Stimulated activated naive CD8-positive, alpha-beta T cell treated with anti-CD3 and anti-CD28 coated beads, Interleukin-15, amount 100 ng/mL, for 72 hours (primary cell): ENCODE measurements at regions not wholly inside any gene's neighbourhood (a gene's known extent, or its start where the extent isn't known, plus 50 kb on each side); places are given as distances from the start of the nearest gene placed in this dataset.

ENCODE experiments used
- ATAC-seq: fragments of 150-1000 bp; cut with Tn5 transposase; 2 replicates; pipeline ENCODE4 v1.10.0; 2021; ENCODE audit warnings: mild to moderate bottlenecking, moderate library complexity
- DNase-seq, 2 donors: peaks; one replicate each; pipeline ENCODE4 v3.0.0; 2021 to 2022
- H3K27ac Mint-ChIP-seq, 2 donors: one replicate each; pipeline ENCODE4 v1.8.0; 2022; ENCODE audit warnings: mild to moderate bottlenecking in 2 of 2, mixed read lengths in 2 of 2, moderate library complexity in 2 of 2
- H3K27me3 Mint-ChIP-seq: one replicate; pipeline ENCODE4 v1.8.0; 2022; ENCODE audit warnings: mixed read lengths
- H3K4me1 Mint-ChIP-seq: one replicate; pipeline ENCODE4 v1.8.0; 2022; ENCODE audit warnings: mild to moderate bottlenecking, mixed read lengths
- H3K4me3 Mint-ChIP-seq, 2 donors: one replicate each; pipeline ENCODE4 v1.8.0; 2022; ENCODE audit warnings: mild to moderate bottlenecking in 2 of 2, mixed read lengths in 2 of 2, moderate library complexity in 1 of 2
- H3K9me3 Mint-ChIP-seq, 2 donors: one replicate each; pipeline ENCODE4 v1.8.0; 2022; ENCODE audit warnings: mixed read lengths in 2 of 2

DNA sequence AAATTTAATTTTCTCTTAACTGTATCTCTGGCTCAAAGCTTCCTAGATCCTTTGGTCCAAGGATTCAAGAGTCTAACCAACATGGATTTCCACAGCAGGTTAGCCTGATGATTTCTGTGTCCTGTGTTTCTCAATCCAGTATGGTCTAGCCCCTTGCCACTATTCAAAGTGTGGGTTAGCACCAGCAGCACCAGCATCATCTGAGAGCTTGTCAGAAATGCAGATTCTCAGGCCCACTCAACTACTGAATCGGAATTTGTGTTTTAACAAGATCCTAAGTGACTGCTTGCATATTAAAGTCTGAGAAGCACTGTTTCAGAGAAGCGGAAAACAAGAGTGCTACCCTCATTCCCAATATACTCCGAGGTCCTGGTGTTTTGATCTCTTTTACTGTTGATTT is 133.8 kb upstream of the PRDM1 start:
- no peak for DNase-seq
- H3K9me3 Mint-ChIP-seq: no peaks in the 10 kb centered on the region
- ATAC-seq: no peak
- H3K4me3 Mint-ChIP-seq: no peak overlapping the region
- no peak overlapping the region for H3K27ac Mint-ChIP-seq
- H3K4me1 Mint-ChIP-seq: no peaks in the 10 kb centered on the region
- peaks cover 26% of the 10 kb centered on the region for H3K27me3 Mint-ChIP-seq

DNA sequence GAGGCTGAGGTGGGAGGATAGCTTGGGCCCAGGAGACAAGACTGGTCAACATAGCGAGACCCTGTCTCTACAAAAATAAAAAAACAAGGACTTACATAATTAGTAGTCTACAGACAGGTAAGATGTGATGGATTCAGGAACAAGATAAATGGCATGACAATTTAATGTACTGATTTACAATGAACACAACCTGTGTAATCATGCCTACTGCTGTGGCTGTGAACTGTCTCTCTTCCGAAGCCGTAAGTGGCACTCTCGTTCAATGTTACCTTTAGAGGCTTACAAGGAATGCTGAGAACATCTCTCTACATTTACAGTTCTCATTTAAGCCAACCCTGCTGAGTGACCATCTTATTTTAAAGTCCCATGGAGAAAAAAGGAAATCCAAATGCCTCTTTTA is 134.8 kb upstream of the PRDM1 start:
- DNase-seq (no peak), ATAC-seq (no peak)
- H3K4me1 Mint-ChIP-seq: no peaks in the 10 kb centered on the region
- H3K9me3 Mint-ChIP-seq: no peaks in the 10 kb centered on the region
- no peak overlapping the region for H3K27ac Mint-ChIP-seq
- H3K27me3 Mint-ChIP-seq: peaks cover 17% of the 10 kb centered on the region
- no peak overlapping the region for H3K4me3 Mint-ChIP-seq

DNA sequence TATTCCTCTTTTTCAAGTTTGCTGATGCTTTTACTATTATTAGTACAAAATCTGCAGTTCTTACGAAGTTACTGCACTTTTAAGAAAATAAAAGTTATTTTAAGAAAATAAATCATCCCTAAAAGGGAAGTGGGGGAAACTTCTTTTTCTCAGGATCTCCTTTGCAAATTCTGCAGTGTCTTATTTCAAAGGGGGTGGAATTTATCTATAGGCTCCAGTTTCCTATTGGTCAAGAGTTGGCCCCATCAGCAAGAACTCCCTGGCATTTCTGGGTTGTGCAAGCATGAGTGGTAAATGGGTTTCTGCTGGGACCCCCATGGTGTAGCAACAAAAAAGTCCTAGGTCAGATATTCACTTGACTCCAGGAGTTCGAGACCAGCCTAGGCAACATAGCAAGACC is 136.3 kb upstream of the PRDM1 start:
- no peaks in the 10 kb centered on the region for H3K9me3 Mint-ChIP-seq
- peaks cover 29% of the 10 kb centered on the region for H3K27me3 Mint-ChIP-seq
- ATAC-seq (no peak), DNase-seq (no peak)
- no peak overlapping the region for H3K27ac Mint-ChIP-seq
- no peaks in the 10 kb centered on the region for H3K4me1 Mint-ChIP-seq
- no peak overlapping the region for H3K4me3 Mint-ChIP-seq

DNA sequence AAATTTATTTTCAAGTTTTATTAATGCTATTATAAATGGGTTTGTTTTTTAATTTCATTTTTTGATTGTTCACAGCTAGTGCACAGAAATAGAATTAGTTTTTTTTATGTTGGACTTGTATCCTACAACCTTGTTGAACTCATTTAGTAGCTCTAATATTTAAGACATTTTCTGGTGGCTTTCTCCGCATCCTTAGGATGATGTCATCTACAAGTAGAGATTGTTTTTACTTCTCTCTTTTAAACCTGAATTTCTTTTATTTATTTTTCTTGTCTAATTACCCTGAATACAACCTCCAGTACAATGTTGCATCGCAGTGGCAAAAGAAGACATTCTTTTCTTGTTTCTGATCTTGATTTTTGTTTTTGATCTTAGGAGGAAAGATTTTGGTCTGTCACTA is 142.6 kb upstream of the PRDM1 start:
- no peak for DNase-seq
- H3K4me3 Mint-ChIP-seq: no peak overlapping the region
- no peaks in the 10 kb centered on the region for H3K9me3 Mint-ChIP-seq
- H3K4me1 Mint-ChIP-seq: peaks cover 5% of the 10 kb centered on the region
- H3K27ac Mint-ChIP-seq: no peak overlapping the region
- ATAC-seq: no peak
- peaks cover 30% of the 10 kb centered on the region for H3K27me3 Mint-ChIP-seq

DNA sequence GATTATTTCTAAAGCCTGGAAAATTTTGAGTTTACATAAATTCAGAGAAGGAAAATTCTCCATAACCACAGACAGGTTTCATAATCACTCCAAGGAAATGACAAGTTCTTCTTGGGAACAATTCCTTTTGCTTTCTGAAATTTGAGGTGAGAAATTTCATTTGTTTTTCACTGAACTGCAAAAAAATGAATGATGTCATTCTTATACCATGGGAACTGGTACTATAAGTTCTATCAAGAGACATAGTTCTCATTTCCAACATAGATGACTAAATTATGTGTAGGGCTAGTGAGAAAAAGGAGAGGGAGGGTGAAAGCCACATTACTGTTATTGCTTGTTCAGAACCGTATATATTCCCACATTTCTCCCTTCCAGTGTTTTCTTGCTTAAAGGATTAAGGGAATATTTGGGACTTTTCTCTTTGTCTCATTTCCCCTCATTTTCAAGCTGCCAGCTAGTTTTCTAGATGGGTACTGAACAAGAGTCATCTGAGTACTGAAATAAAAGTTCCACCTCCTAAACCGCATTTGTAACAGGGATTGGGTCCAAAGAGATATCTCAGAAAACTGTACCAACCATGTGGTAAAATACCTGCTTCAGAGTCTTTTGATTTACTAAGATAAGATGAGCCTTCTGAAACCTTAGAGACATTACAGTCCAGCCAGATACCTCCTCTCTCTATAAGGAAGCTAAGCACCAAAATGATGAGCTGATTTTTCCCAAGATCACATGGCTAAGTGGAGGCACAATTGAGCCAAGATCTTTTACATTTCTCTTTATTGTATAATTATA is 144.3 kb upstream of the PRDM1 start:
- ATAC-seq (no peak), DNase-seq (no peak)

DNA sequence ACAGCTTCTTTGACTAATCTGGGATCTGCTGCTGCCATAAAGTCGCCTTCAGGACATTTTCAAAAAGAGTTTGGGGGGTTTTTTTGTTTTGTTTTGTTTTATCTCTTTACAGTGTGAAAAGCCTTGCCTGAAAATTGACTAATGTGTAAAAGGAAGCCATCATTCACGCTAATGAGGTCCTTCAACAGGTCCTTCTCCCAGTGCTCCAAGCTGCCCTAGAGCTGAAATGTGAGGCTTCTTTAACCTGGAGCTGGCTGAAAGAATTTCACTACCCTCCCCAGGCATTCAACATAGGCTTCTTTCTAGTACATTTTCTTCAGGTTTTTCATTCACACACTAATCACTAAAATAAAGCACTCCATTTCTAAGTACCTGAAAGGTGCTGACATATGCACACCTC is 145.1 kb upstream of the PRDM1 start:
- Mint-ChIP-seq H3K4me1 (peaks cover 5% of the 10 kb centered on the region), H3K4me3 (no peak overlapping the region), H3K27ac (no peak overlapping the region), H3K27me3 (peaks cover 39% of the 10 kb centered on the region), H3K9me3 (no peaks in the 10 kb centered on the region)
- DNase-seq (no peak), ATAC-seq (no peak)

More for the DNA sequence above, 144.3 kb upstream of the PRDM1 start:
- no peaks in the 10 kb centered on the region for H3K9me3 Mint-ChIP-seq
- peaks cover 5% of the 10 kb centered on the region for H3K4me1 Mint-ChIP-seq
- H3K27me3 Mint-ChIP-seq: peaks cover 39% of the 10 kb centered on the region
- no peak overlapping the region for H3K4me3 Mint-ChIP-seq
- H3K27ac Mint-ChIP-seq: no peak overlapping the region

DNA sequence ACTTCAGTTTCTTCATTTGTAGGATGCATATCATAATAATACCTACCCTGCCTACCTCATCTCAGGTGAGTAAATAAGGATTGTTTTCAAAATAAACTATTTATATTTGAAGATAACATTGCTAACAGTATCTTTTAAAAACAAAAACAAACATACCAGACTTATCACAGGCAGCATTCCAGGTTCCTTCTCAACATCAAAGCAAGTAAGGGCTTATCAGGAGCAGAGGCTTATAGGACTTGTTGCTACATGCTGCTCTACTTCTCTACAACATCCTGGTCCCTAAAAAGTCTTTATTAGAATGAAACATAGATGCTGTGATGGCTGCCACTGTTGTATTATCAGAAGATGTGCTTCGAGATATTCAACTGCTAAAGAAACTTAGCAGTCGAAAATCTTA is 149.2 kb upstream of the PRDM1 start:
- Mint-ChIP-seq H3K4me1 (no peaks in the 10 kb centered on the region), H3K4me3 (no peak overlapping the region), H3K27me3 (peaks cover 16% of the 10 kb centered on the region), H3K9me3 (no peaks in the 10 kb centered on the region), H3K27ac (no peak overlapping the region)
- no peak for ATAC-seq
- no peak for DNase-seq

DNA sequence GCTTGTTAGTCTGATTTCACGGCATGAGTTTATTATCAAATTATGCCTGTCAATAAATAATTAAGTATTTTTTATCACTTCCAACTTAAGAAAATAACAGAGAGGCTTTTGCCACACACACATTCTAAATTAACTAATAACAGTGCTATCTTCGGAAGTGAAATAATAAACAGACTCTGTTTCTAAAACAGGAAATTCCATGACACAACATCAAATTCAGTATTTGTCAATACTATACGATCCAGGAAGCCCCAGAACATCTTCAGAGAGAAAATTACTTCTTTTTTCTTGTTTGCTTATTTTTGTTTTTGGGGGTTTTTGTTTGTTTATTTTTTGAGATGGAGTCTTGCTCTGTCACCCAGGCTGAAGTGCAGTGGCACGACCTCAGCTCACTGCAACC is 150.7 kb upstream of the PRDM1 start:
- Mint-ChIP-seq H3K27ac (no peak overlapping the region), H3K4me1 (no peaks in the 10 kb centered on the region), H3K27me3 (peaks cover 16% of the 10 kb centered on the region), H3K4me3 (no peak overlapping the region), H3K9me3 (no peaks in the 10 kb centered on the region)
- no peak for DNase-seq
- no peak for ATAC-seq

DNA sequence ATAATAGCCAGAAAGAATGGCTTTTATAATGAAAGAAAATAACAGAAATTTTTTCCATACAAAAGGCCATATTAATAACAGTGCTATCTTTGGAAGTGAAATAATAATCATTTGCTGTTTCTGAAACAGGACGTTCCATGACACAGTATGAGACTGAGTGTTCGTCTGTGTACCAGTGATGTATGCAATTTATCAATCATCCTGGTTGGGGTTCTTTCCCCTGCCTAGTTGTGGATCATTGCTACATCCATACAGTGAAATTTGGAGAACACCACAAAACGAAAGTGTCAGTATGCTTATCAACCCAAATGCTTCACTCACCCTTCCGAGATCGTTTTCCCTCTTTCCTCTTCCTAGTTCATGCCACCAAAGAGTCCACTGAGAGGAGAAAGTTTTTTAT is 151.4 kb upstream of the PRDM1 start:
- DNase-seq (no peak), ATAC-seq (no peak)
- no peak overlapping the region for H3K4me3 Mint-ChIP-seq
- peaks cover 22% of the 10 kb centered on the region for H3K27me3 Mint-ChIP-seq
- no peaks in the 10 kb centered on the region for H3K9me3 Mint-ChIP-seq
- H3K4me1 Mint-ChIP-seq: no peaks in the 10 kb centered on the region
- H3K27ac Mint-ChIP-seq: no peak overlapping the region

DNA sequence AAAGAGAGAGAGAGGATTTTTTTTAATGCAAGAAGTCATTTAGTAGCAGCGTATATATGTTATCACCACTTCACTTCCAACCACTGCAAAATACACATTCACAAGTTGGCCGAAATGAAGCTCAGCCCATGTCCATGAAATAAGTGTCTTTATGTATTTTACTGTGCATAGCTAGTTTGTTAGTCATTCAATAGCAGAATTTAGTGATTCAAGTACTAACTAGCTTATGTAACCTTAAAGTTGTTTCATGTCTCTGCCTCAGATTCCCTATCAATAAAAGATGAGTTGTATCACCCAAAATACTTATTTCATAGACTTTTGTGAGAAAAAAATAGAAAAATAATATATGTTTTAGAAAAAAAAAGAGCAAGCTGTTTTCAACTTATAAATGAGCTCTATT is 153.7 kb upstream of the PRDM1 start:
- no peaks in the 10 kb centered on the region for H3K9me3 Mint-ChIP-seq
- ATAC-seq (no peak), DNase-seq (no peak)
- H3K27ac Mint-ChIP-seq: no peak overlapping the region
- no peaks in the 10 kb centered on the region for H3K4me1 Mint-ChIP-seq
- peaks cover 9% of the 10 kb centered on the region for H3K27me3 Mint-ChIP-seq
- H3K4me3 Mint-ChIP-seq: no peak overlapping the region

DNA sequence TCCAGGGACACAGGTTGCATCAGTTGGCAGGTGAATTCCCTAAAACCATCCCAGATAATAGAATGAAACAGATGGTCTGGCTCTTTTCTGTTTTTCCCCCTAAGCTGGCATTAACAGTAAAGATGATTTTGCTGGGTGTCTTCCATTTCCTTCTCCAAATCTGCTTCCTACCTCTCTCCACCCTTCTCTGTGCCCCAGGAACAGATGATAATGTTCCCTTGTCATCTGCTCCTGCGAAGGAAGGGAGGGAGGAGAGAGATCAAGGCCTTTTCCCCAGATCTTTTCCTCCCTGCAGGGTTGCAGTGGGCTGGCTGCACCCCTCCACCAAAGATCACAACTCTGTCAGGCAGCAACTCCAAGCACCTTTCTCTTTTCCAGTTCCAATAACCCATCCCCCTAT is 156.5 kb upstream of the PRDM1 start:
- no peak for ATAC-seq
- Mint-ChIP-seq H3K4me1 (no peaks in the 10 kb centered on the region), H3K9me3 (no peaks in the 10 kb centered on the region), H3K27ac (no peak overlapping the region), H3K27me3 (peaks cover 9% of the 10 kb centered on the region), H3K4me3 (no peak overlapping the region)
- DNase-seq: no peak

DNA sequence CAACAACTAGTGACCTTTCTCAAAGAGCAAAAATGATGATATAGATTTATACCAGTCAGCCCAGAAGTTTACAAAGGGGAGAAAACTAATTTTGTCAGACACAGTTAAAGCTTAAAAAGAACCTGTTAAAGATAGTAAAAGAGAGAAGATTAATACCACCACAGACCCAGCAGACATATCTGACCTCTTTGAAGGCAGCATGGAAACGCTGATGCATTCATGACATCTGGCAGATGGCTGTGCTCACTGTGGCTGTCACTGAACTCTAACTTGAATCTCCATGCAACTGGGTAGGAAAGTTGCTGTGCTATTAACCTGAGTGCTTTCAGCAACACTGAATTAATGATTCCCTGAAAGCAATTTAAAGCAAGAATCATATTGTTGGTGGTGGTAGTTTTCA is 159.8 kb upstream of the PRDM1 start:
- no peak for DNase-seq
- H3K4me1 Mint-ChIP-seq: no peaks in the 10 kb centered on the region
- H3K9me3 Mint-ChIP-seq: no peaks in the 10 kb centered on the region
- H3K4me3 Mint-ChIP-seq: no peak overlapping the region
- H3K27me3 Mint-ChIP-seq: peaks cover 15% of the 10 kb centered on the region
- ATAC-seq: no peak
- no peak overlapping the region for H3K27ac Mint-ChIP-seq

DNA sequence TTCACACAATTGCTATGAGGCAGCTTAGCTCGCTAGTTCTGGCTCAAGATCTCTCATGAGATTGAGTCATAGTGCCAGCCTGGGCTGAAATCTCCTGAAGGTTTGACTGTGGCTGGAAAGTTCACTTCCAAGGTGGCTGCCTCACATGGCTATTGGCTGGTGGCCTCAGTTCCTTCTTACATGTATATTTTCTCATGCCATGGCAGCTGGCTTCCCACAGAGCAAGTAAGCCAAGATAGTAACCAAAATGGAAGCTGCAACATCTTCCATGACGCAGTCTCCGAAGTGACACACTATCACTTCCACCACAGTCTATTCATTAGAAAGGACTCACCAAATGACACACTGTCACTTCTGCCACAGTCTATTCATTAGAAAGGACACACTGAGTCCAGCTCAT is 160.4 kb upstream of the PRDM1 start:
- Mint-ChIP-seq H3K9me3 (no peaks in the 10 kb centered on the region), H3K27me3 (peaks cover 15% of the 10 kb centered on the region), H3K4me3 (no peak overlapping the region), H3K27ac (no peak overlapping the region), H3K4me1 (no peaks in the 10 kb centered on the region)
- DNase-seq (no peak), ATAC-seq (no peak)

DNA sequence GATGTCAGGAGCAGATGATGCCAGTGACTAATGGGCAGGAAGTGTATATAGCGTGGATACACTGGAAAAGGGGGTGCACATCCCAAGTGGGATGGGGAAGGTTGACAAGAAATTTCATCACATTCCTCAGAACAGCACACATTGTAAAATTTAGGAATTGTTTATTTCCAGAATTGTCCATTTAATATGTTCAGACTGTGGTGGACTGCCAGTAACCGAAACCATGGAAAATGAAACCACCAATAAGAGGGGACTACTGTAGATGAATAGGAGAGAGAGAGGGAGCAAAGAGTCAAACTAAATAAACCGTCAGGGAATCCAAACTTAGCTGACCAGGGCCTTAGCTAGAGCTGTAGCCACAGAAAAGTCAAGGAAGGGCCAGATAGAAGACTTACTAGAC is 164.4 kb upstream of the PRDM1 start:
- ATAC-seq: no peak
- H3K9me3 Mint-ChIP-seq: no peaks in the 10 kb centered on the region
- no peak overlapping the region for H3K27ac Mint-ChIP-seq

DNA sequence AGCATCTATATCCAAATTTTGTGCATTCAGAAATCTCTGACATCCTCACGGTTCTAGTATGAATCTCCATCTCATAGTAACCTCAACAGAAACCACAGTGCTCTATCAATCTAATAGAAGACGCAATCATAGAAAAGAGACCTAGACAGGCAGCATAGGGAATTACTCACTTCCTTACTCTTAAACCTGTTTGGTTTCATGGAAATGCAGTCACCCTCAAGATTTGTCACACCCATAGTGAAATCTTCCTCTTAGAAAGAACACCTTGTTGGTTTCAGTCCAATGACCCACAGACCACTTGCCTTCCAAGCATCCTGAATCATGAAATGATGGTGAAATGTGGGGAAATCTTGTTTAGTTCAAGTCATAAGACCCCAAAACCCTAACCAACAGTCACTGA is 166.1 kb upstream of the PRDM1 start:
- Mint-ChIP-seq H3K27me3 (peaks cover 6% of the 10 kb centered on the region), H3K4me3 (no peak overlapping the region), H3K4me1 (peaks cover 14% of the 10 kb centered on the region), H3K9me3 (no peaks in the 10 kb centered on the region), H3K27ac (peak overlapping the region; percentile 38 to 42)
- peak; percentile 97 for ATAC-seq
- peak in 1 of 2 donors; percentile 54 for DNase-seq

More for the DNA sequence above, 164.4 kb upstream of the PRDM1 start:
- H3K4me3 Mint-ChIP-seq: no peak overlapping the region
- H3K4me1 Mint-ChIP-seq: peaks cover 14% of the 10 kb centered on the region
- peaks cover 6% of the 10 kb centered on the region for H3K27me3 Mint-ChIP-seq
- DNase-seq: no peak

DNA sequence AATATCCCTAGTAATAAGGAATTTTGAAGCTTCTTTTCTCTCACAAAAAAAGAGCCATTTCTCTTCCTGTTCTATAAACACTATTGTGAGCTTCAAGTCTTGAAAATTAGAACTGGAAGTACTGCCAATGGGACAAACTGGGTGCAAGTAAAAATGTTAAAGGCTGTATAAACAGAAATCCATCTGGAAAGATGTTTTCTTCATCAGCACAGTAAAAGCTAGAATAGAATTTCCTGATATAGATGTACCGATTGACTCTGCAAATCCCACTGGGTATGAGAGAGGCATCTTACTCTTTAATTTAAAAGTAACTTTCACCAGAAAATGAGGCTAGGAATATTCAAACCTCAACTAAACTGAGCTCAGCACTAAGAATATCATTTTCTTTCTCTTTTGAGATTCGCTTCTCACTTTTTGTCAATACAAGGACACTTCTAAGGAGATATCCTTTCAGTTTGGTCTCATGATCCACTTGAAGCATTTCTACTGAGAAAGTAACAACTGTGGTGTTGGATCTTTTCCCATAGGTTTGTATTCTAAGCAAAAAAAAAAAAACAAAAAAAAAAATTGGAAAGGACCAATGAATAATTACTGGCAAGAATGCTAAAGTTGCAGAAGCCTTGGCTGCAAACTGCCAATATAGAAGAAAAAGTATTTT is 169.0 kb upstream of the PRDM1 start:
- Mint-ChIP-seq H3K27me3 (peaks cover 16% of the 10 kb centered on the region), H3K4me1 (peaks cover 14% of the 10 kb centered on the region), H3K4me3 (no peak overlapping the region), H3K27ac (no peak overlapping the region), H3K9me3 (no peaks in the 10 kb centered on the region)
- ATAC-seq (no peak), DNase-seq (no peak)
